ENCODE measurements at regions not wholly inside any gene's neighbourhood (a gene's known extent, or its start where the extent isn't known, plus 50 kb on each side); places are given as distances from the start of the nearest gene placed in this dataset.

- no peak for TF ChIP-seq TAF1 (IDR thresholded peaks at IDR 0.05; ENCODE audit: low read depth, low read length)
Measured at GRCh38 chr1:115183721-115184259, 94.5 kb upstream of the TSPAN2 start (continued).

All from H1 (cell line).